ENCODE measurements at regions not wholly inside any gene's neighbourhood (a gene's known extent, or its start where the extent isn't known, plus 50 kb on each side); places are given as distances from the start of the nearest gene placed in this dataset.

- no peaks in the 10 kb centered on the region for H3K36me3 ChIP-seq (ENCODE audit: control insufficient read depth, insufficient read depth, low read length)
- no peak overlapping the region for H3K4me3 ChIP-seq (ENCODE audit: insufficient read depth, low read depth, low read length)
- 36 to 39% methylated on average over 5 of the region's 5 CpGs for WGBS, 2 experiments
- no peaks in the 10 kb centered on the region for H3K9me3 ChIP-seq (ENCODE audit: control insufficient read depth, low read length)
- H3K27me3 ChIP-seq (ENCODE audit: control insufficient read depth, insufficient read depth, low read length, poor library complexity, severe bottlenecking) = no peaks in the 10 kb centered on the region
- no peaks in the 10 kb centered on the region for H3K4me1 ChIP-seq (ENCODE audit: control insufficient read depth, insufficient read depth, low read length)
- H3K27ac ChIP-seq (ENCODE audit: insufficient read depth, low read depth, low read length, poor library complexity, severe bottlenecking) = no peak overlapping the region
Measured at GRCh38 chr5:4855036-4855435, 285.1 kb upstream of the ADAMTS16 start.

GRCh38 chr5:4855880-4856279 lies 284.2 kb upstream of the ADAMTS16 start:
- 86 to 97% methylated on average over 1 to 2 of the region's 2 CpGs for WGBS, 2 experiments
- H3K27ac ChIP-seq (ENCODE audit: insufficient read depth, low read depth, low read length, poor library complexity, severe bottlenecking) = no peak overlapping the region
- H3K27me3 ChIP-seq (ENCODE audit: control insufficient read depth, insufficient read depth, low read length, poor library complexity, severe bottlenecking) = no peaks in the 10 kb centered on the region
- no peaks in the 10 kb centered on the region for H3K9me3 ChIP-seq (ENCODE audit: control insufficient read depth, low read length)
- no peak overlapping the region for H3K4me3 ChIP-seq (ENCODE audit: insufficient read depth, low read depth, low read length)
- H3K4me1 ChIP-seq (ENCODE audit: control insufficient read depth, insufficient read depth, low read length) = no peaks in the 10 kb centered on the region
- H3K36me3 ChIP-seq (ENCODE audit: control insufficient read depth, insufficient read depth, low read length) = no peaks in the 10 kb centered on the region

DNA sequence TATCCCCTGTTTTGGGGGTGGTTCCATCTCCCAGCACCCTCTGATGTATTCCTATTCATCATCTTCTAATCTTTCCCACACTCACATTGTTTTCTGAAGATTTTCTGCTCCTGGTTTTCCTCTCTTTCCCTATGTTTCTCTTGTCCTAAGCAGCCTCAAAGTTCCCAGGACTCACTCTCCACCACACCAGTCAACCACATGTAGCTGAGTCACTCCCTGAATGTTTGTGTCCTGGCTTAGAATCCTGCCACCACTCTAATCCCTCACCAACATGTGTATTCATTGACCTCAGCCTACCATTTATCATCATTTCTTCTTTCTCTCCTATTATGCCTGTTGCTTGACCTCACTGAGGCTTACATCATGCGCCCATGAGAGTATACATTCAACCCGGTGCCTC lies 282.4 kb upstream of the ADAMTS16 start:
- no peaks in the 10 kb centered on the region for H3K4me1 ChIP-seq (ENCODE audit: control insufficient read depth, insufficient read depth, low read length)
- no peak overlapping the region for H3K27ac ChIP-seq (ENCODE audit: insufficient read depth, low read depth, low read length, poor library complexity, severe bottlenecking)
- 94 to 100% methylated on average over 2 of the region's 2 CpGs for WGBS, 2 experiments
- no peak overlapping the region for H3K4me3 ChIP-seq (ENCODE audit: insufficient read depth, low read depth, low read length)
- H3K36me3 ChIP-seq (ENCODE audit: control insufficient read depth, insufficient read depth, low read length) = no peaks in the 10 kb centered on the region
- H3K9me3 ChIP-seq (ENCODE audit: control insufficient read depth, low read length) = no peaks in the 10 kb centered on the region
- H3K27me3 ChIP-seq (ENCODE audit: control insufficient read depth, insufficient read depth, low read length, poor library complexity, severe bottlenecking) = no peaks in the 10 kb centered on the region

DNA sequence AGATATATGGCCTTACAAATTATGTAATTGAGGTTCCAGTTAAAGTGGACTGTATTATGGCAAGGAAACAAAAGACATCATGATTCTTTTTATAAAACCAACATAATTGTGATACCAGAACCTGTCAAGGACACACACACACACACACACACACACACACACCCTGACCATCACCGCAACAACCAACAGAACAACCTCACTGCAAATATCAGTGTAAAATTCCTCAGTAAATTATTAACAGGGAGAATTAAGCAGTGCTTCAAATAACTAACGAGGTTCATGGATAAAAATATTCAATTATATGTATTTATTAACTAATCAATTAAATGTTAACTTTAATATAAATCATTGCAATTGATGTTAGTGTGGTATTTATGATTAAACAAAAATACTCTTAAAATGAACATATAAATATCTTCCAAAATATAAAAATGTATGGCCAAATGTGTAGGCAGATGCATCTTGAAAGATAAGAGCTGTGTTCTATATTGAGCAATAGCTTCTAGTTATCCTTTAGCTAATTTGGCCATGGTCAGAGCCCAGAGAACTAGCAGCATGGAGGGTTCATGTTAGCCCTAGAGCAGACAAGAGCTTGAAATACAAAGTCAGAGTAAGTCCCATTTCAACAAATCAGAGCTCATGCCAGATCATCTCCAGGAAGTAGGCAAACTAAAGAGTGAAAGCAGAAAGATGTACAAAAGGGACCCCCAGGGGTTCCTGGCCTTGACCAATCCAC lies 280.5 kb upstream of the ADAMTS16 start:
- Histone ChIP-seq H3K36me3 (ENCODE audit: control insufficient read depth, insufficient read depth, low read length) (no peaks in the 10 kb centered on the region), H3K4me1 (ENCODE audit: control insufficient read depth, insufficient read depth, low read length) (no peaks in the 10 kb centered on the region), H3K4me3 (ENCODE audit: insufficient read depth, low read depth, low read length) (no peak overlapping the region), H3K9me3 (ENCODE audit: control insufficient read depth, low read length) (no peaks in the 10 kb centered on the region), H3K27ac (ENCODE audit: insufficient read depth, low read depth, low read length, poor library complexity, severe bottlenecking) (no peak overlapping the region), H3K27me3 (ENCODE audit: control insufficient read depth, insufficient read depth, low read length, poor library complexity, severe bottlenecking) (no peaks in the 10 kb centered on the region)
- WGBS, 2 experiments = 100% methylated on average over 1 of the region's 2 CpGs

DNA sequence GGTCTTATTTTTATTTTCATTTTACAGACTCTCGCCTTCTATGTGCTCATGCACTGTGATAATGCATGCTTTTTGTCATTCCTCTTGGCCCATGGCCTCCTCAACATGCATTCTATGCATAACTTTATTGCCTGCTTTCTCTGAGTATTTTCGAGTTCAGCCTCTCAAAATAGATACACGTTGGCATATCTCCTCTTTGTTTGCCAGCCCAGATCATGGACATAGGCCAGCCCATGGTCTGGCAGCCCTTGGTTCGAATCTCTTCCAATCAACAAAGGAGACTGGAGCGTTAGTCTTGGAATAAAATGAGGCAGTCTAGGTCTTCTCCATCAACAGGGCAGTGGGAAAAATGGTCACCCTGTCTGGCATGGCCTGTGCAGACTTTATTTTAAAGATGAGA lies 279.5 kb upstream of the ADAMTS16 start:
- no peaks in the 10 kb centered on the region for H3K9me3 ChIP-seq (ENCODE audit: control insufficient read depth, low read length)
- no peak overlapping the region for H3K4me3 ChIP-seq (ENCODE audit: insufficient read depth, low read depth, low read length)
- no peaks in the 10 kb centered on the region for H3K27me3 ChIP-seq (ENCODE audit: control insufficient read depth, insufficient read depth, low read length, poor library complexity, severe bottlenecking)
- no peaks in the 10 kb centered on the region for H3K4me1 ChIP-seq (ENCODE audit: control insufficient read depth, insufficient read depth, low read length)
- WGBS, 2 experiments = 89 to 94% methylated on average over 5 of the region's 5 CpGs
- H3K36me3 ChIP-seq (ENCODE audit: control insufficient read depth, insufficient read depth, low read length) = no peaks in the 10 kb centered on the region
- H3K27ac ChIP-seq (ENCODE audit: insufficient read depth, low read depth, low read length, poor library complexity, severe bottlenecking) = no peak overlapping the region

GRCh38 chr5:4862500-4862899 lies 277.6 kb upstream of the ADAMTS16 start:
- H3K27ac ChIP-seq (ENCODE audit: insufficient read depth, low read depth, low read length, poor library complexity, severe bottlenecking) = no peak overlapping the region
- H3K4me1 ChIP-seq (ENCODE audit: control insufficient read depth, insufficient read depth, low read length) = no peaks in the 10 kb centered on the region
- peaks cover 4% of the 10 kb centered on the region for H3K9me3 ChIP-seq (ENCODE audit: control insufficient read depth, low read length)
- H3K27me3 ChIP-seq (ENCODE audit: control insufficient read depth, insufficient read depth, low read length, poor library complexity, severe bottlenecking) = no peaks in the 10 kb centered on the region
- WGBS, 2 experiments = 20 to 40% methylated on average over 1 of the region's 1 CpG
- H3K4me3 ChIP-seq (ENCODE audit: insufficient read depth, low read depth, low read length) = no peak overlapping the region
- H3K36me3 ChIP-seq (ENCODE audit: control insufficient read depth, insufficient read depth, low read length) = no peaks in the 10 kb centered on the region

DNA sequence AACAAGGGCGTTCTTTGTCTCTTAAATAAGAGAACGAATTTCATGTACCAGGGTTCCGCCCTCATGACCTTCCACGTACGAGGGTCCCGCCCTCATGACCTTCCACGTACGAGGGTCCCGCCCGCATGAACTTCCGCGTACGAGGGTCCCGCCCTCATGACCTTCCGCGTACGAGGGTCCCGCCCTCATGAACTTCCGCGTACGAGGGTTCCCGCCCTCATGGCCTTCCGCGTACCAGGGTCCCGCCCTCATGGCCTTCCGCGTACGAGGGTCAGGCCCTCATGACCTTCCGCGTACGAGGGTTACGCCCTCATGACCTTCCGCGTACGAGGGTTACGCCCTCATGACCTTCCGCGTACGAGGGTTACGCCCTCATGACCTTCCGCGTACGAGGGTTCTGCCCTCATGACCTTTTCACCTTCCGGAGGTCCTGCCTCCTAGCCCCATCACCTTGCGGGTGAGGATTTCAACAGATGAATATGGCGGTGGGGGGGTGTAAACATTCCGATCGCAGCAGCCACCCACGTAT lies 273.9 kb upstream of the ADAMTS16 start:
- peaks cover 4% of the 10 kb centered on the region for H3K9me3 ChIP-seq (ENCODE audit: control insufficient read depth, low read length)
- no peaks in the 10 kb centered on the region for H3K27me3 ChIP-seq (ENCODE audit: control insufficient read depth, insufficient read depth, low read length, poor library complexity, severe bottlenecking)
- H3K27ac ChIP-seq (ENCODE audit: insufficient read depth, low read depth, low read length, poor library complexity, severe bottlenecking) = no peak overlapping the region
- no peaks in the 10 kb centered on the region for H3K36me3 ChIP-seq (ENCODE audit: control insufficient read depth, insufficient read depth, low read length)
- H3K4me1 ChIP-seq (ENCODE audit: control insufficient read depth, insufficient read depth, low read length) = no peaks in the 10 kb centered on the region
- H3K4me3 ChIP-seq (ENCODE audit: insufficient read depth, low read depth, low read length) = no peak overlapping the region
- WGBS, 2 experiments = 97% methylated on average over 49 of the region's 49 CpGs

DNA sequence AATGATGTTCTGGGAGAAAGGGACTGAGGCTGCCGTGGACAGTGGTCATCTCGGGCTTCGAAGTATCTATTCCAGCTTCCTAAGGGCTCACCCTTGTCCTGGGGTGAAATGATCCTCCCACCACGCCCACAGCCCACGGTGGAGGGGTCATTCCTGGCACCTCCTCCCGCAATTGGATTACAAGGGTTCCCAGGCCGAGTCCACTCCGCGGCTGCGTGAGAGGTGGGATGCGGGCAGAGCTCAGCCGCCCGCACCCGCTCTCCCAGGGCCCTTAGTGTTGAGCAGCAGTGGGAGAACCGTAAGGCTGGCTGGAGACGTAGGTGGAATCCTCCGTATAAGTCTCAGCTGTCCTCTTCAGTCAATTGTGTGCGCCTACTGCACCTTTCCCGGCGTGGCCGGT lies 273.3 kb upstream of the ADAMTS16 start:
- no peaks in the 10 kb centered on the region for H3K36me3 ChIP-seq (ENCODE audit: control insufficient read depth, insufficient read depth, low read length)
- no peak overlapping the region for H3K4me3 ChIP-seq (ENCODE audit: insufficient read depth, low read depth, low read length)
- H3K27ac ChIP-seq (ENCODE audit: insufficient read depth, low read depth, low read length, poor library complexity, severe bottlenecking) = no peak overlapping the region
- no peaks in the 10 kb centered on the region for H3K4me1 ChIP-seq (ENCODE audit: control insufficient read depth, insufficient read depth, low read length)
- H3K9me3 ChIP-seq (ENCODE audit: control insufficient read depth, low read length) = peaks cover 4% of the 10 kb centered on the region
- 96% methylated on average over 21 of the region's 21 CpGs for WGBS, 2 experiments
- no peaks in the 10 kb centered on the region for H3K27me3 ChIP-seq (ENCODE audit: control insufficient read depth, insufficient read depth, low read length, poor library complexity, severe bottlenecking)

DNA sequence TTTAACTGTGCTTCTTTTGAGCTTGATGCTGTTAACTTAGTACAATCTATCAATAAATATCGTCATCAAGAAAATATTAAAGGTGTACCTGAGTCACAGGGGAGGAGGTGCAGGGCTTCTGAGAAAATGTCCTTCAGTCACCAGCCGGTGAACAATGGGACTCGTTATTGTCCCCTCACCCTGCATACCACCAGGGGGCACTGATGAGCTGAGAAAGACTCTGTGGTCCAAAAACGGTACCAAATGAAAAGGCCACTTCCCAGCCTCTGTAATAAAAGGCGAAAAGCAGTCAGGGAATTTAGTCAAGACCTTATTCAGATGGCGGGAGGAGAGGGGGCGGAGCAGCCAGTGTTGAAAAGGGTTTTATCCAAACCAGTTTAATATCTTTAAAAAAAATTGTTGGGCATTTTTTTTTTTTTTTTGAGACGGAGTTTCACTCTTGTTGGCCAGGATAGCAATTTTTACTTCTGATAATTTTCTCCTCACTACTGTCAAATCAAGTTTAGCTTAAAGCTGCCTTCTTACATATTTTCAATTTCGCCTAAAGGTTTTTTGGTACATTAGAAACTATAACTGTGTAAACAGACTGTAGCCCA lies 271.9 kb upstream of the ADAMTS16 start:
- Histone ChIP-seq H3K36me3 (ENCODE audit: control insufficient read depth, insufficient read depth, low read length) (no peaks in the 10 kb centered on the region), H3K4me1 (ENCODE audit: control insufficient read depth, insufficient read depth, low read length) (no peaks in the 10 kb centered on the region), H3K9me3 (ENCODE audit: control insufficient read depth, low read length) (peaks cover 4% of the 10 kb centered on the region), H3K27me3 (ENCODE audit: control insufficient read depth, insufficient read depth, low read length, poor library complexity, severe bottlenecking) (no peaks in the 10 kb centered on the region), H3K27ac (ENCODE audit: insufficient read depth, low read depth, low read length, poor library complexity, severe bottlenecking) (no peak overlapping the region), H3K4me3 (ENCODE audit: insufficient read depth, low read depth, low read length) (no peak overlapping the region)
- 37 to 47% methylated on average over 8 to 9 of the region's 9 CpGs for WGBS, 2 experiments

- Histone ChIP-seq H3K4me1 (ENCODE audit: control insufficient read depth, insufficient read depth, low read length) (no peaks in the 10 kb centered on the region), H3K27ac (ENCODE audit: insufficient read depth, low read depth, low read length, poor library complexity, severe bottlenecking) (no peak overlapping the region), H3K4me3 (ENCODE audit: insufficient read depth, low read depth, low read length) (no peak overlapping the region), H3K9me3 (ENCODE audit: control insufficient read depth, low read length) (no peaks in the 10 kb centered on the region), H3K27me3 (ENCODE audit: control insufficient read depth, insufficient read depth, low read length, poor library complexity, severe bottlenecking) (no peaks in the 10 kb centered on the region), H3K36me3 (ENCODE audit: control insufficient read depth, insufficient read depth, low read length) (no peaks in the 10 kb centered on the region)
- WGBS, 2 experiments = 92 to 93% methylated on average over 8 of the region's 8 CpGs
Measured at GRCh38 chr5:4873652-4874051, 266.5 kb upstream of the ADAMTS16 start.

Measured in ectodermal cell (in vitro differentiated cells).